ENCODE measurements at regions not wholly inside any gene's neighbourhood (a gene's known extent, or its start where the extent isn't known, plus 50 kb on each side); places are given as distances from the start of the nearest gene placed in this dataset.

DNA sequence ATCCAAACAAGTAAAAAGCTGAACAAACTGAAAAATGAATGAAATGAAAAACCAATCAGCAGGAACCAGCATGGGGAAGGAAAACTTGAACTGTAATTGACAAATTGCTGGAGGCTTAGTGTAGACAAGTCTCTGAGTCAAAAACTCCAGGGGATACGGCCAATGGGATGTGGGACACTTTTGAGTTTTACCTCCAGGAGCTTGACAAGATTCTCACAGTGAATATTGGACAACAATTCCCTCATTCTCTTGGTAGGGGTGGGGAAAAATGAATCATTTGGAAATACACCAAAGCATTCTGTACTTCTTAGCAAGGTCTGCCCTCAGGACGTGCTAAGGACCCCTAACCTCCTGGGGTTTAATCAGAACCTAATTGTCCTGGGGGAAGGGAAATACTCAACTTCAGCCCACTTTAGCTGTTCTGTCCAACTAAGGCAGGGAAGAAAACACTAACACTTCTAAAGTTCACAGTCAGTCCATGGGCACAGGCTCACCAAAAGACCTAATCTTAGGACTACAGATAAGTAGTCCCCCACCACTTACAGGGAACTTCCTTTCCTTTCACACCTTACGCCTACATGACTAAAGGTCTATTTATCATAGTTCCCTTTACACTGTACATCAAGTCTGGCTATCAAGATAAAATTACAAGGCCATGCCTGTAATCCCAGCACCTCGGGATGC is 60.7 kb upstream of the CDC42BPA start:
- no TSS peak for BruUV-seq (replicated peaks)
- Histone ChIP-seq H3K4me1 (replicated peaks in 1 of 2; ENCODE audit: control insufficient read depth in 2 of 2, insufficient read depth in 2 of 2, low read length in 2 of 2) (peaks cover 3 to 12% of the 10 kb centered on the region in 2 experiments; a peak in 4 of 5 replicates), H3K36me3 (ENCODE audit: control insufficient read depth, insufficient read depth, low read length) (no peaks in the 10 kb centered on the region), H3K9me1 (ENCODE audit: control insufficient read depth, insufficient read depth, low read length) (no peaks in the 10 kb centered on the region), H3K9me3 (replicated peaks; ENCODE audit: control insufficient read depth, insufficient read depth, low read depth, low read length) (no peaks in the 10 kb centered on the region; the same call in 1 of the 2 replicates), H2AFZ (ENCODE audit: low read depth, low read length) (peak overlapping the region; percentile 84), H3K9ac (ENCODE audit: insufficient read depth in 1 of 2, low read depth in 2 of 2, low read length in 2 of 2) (0 out of 4 replicates have a peak overlapping the region, but pooled peaks of 1 of the 2 experiments have one; percentile 14), H3K79me2 (ENCODE audit: control insufficient read depth, insufficient read depth, low read length) (no peaks in the 10 kb centered on the region), H3K27me3 (ENCODE audit: control insufficient read depth in 2 of 2, insufficient read depth in 2 of 2, low read length in 2 of 2) (no peaks in the 10 kb centered on the region), H3K4me3 (no peak overlapping the region), H3K27ac (ENCODE audit: extremely low read depth, low read depth, low read length) (peak overlapping the region; percentile 46), H4K20me1 (replicated peaks; ENCODE audit: control insufficient read depth, insufficient read depth, low read length) (no peaks in the 10 kb centered on the region), H3K4me2 (ENCODE audit: insufficient read depth, low read length) (peak overlapping the region; percentile 55)
- in situ Hi-C loops (cut with MboI) (no loop called here), intact Hi-C loops (cut with micrococcal nuclease) (loop anchor here (1.0 to 5.0 kb wide), 2 partner anchors 17 to 1142 kb away; no protein-coding TSS in a partner anchor)
- DNase-seq (ENCODE audit: extremely low read depth in 1 of 4, low spot score in 3 of 4), result peak in 2 of 4 experiments; percentile 73 to 76
- FAIRE-seq, result peak; percentile 80
- ATAC-seq, result peak; percentile 87
- WGBS (ENCODE audit: insufficient coverage, low coverage, missing lambda C conversion rate), result 19% methylated on average over 4 of the region's 4 CpGs
- ChIA-PET POLR2A (interaction anchor here (0.6 to 2.7 kb wide), 3 partner anchors 9 to 402 kb away, joined by 4 to 12 read pairs (median 6); no protein-coding TSS in a partner anchor), CTCF (ENCODE audit: low intra/inter-chr PET ratio) (no interaction called here)
- TF ChIP-seq, protein P1, sequence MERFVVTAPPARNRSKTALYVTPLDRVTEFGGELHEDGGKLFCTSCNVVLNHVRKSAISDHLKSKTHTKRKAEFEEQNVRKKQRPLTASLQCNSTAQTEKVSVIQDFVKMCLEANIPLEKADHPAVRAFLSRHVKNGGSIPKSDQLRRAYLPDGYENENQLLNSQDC (CRISPR knock-in tag; IDR thresholded peaks at IDR 0.05), result no peak
- TF ChIP-seq EZH2 (IDR thresholded peaks at IDR 0.05; ENCODE audit: borderline replicate concordance, low read depth, low read length), result no peak
- TF ChIP-seq EP300 (IDR thresholded peaks at IDR 0.05; ENCODE audit: low read length), result peak; percentile 59; the same call in 1 of the 2 replicates
- TF ChIP-seq, protein P2, sequence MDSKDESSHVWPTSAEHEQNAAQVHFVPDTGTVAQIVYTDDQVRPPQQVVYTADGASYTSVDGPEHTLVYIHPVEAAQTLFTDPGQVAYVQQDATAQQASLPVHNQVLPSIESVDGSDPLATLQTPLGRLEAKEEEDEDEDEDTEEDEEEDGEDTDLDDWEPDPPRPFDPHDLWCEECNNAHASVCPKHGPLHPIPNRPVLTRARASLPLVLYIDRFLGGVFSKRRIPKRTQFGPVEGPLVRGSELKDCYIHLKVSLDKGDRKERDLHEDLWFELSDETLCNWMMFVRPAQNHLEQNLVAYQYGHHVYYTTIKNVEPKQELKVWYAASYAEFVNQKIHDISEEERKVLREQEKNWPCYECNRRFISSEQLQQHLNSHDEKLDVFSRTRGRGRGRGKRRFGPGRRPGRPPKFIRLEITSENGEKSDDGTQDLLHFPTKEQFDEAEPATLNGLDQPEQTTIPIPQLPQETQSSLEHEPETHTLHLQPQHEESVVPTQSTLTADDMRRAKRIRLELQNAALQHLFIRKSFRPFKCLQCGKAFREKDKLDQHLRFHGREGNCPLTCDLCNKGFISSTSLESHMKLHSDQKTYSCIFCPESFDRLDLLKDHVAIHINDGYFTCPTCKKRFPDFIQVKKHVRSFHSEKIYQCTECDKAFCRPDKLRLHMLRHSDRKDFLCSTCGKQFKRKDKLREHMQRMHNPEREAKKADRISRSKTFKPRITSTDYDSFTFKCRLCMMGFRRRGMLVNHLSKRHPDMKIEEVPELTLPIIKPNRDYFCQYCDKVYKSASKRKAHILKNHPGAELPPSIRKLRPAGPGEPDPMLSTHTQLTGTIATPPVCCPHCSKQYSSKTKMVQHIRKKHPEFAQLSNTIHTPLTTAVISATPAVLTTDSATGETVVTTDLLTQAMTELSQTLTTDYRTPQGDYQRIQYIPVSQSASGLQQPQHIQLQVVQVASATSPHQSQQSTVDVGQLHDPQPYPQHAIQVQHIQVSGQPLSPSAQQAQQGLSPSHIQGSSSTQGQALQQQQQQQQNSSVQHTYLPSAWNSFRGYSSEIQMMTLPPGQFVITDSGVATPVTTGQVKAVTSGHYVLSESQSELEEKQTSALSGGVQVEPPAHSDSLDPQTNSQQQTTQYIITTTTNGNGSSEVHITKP (IDR thresholded peaks at IDR 0.05; ENCODE audit: partially characterized antibody), result peak; percentile 89
- no peak for TF ChIP-seq BMI1 (IDR thresholded peaks at IDR 0.05; ENCODE audit: low read length)
- TF ChIP-seq NCOR1 (IDR thresholded peaks at IDR 0.05), result peak; percentile 70
- TF ChIP-seq, protein P3, sequence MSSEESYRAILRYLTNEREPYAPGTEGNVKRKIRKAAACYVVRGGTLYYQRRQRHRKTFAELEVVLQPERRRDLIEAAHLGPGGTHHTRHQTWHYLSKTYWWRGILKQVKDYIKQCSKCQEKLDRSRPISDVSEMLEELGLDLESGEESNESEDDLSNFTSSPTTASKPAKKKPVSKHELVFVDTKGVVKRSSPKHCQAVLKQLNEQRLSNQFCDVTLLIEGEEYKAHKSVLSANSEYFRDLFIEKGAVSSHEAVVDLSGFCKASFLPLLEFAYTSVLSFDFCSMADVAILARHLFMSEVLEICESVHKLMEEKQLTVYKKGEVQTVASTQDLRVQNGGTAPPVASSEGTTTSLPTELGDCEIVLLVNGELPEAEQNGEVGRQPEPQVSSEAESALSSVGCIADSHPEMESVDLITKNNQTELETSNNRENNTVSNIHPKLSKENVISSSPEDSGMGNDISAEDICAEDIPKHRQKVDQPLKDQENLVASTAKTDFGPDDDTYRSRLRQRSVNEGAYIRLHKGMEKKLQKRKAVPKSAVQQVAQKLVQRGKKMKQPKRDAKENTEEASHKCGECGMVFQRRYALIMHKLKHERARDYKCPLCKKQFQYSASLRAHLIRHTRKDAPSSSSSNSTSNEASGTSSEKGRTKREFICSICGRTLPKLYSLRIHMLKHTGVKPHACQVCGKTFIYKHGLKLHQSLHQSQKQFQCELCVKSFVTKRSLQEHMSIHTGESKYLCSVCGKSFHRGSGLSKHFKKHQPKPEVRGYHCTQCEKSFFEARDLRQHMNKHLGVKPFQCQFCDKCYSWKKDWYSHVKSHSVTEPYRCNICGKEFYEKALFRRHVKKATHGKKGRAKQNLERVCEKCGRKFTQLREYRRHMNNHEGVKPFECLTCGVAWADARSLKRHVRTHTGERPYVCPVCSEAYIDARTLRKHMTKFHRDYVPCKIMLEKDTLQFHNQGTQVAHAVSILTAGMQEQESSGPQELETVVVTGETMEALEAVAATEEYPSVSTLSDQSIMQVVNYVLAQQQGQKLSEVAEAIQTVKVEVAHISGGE (CRISPR knock-in tag; IDR thresholded peaks at IDR 0.05), result no peak
- TF ChIP-seq RNF2 (IDR thresholded peaks at IDR 0.05), result peak; percentile 53; the same call in 1 of the 2 replicates
- TF ChIP-seq, protein P4, sequence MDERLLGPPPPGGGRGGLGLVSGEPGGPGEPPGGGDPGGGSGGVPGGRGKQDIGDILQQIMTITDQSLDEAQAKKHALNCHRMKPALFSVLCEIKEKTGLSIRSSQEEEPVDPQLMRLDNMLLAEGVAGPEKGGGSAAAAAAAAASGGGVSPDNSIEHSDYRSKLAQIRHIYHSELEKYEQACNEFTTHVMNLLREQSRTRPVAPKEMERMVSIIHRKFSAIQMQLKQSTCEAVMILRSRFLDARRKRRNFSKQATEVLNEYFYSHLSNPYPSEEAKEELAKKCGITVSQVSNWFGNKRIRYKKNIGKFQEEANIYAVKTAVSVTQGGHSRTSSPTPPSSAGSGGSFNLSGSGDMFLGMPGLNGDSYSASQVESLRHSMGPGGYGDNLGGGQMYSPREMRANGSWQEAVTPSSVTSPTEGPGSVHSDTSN (CRISPR knock-in tag; IDR thresholded peaks at IDR 0.05; ENCODE audit: low read depth), result no peak
- TF ChIP-seq, protein P4 (tag; conservative IDR thresholded peaks at IDR 0.05; ENCODE audit: low read depth), result peak; percentile 34; the same call in 1 of the 2 replicates
